T-helper 1 cell treated with Interleukin-12 subunit alpha and Interleukin-12 subunit beta and Interleukin-4 antibody, amounts not matched to agents 30 ng/mL and 1 ng/mL, for 36 hours (primary cell): ENCODE measurements at regions not wholly inside any gene's neighbourhood (a gene's known extent, or its start where the extent isn't known, plus 50 kb on each side); places are given as distances from the start of the nearest gene placed in this dataset.

Experiments
- intact Hi-C: fragments of 100-400 bp; cut with micrococcal nuclease; formaldehyde crosslinking; loops from one replicate; pipeline ENCODE4 v1.15.1; 2024

GRCh38 chr22:48959496-48959895 is 868.2 kb downstream of the BRD1 start:
- intact Hi-C loops = no loop called here

DNA sequence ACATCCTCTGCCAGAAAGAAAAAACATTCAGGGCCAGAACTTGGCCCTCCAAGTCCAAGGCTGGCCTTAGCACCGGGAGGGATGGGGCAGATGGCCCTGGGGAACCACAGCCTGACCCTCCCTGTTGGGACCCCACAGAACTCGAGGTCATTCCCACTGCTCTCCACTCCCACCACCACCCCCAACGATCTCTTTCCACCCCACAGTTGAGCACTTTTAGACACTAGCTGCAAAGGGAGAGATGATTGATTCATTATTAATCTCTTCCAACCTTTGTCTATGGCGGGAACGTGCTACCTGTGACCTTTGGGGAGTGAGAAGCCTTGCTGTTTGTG is 869.7 kb downstream of the BRD1 start:
- intact Hi-C loops = no loop called here

- intact Hi-C loops = no loop called here
Observed at GRCh38 chr22:48957311-48957986, 870.2 kb downstream of the BRD1 start.

DNA sequence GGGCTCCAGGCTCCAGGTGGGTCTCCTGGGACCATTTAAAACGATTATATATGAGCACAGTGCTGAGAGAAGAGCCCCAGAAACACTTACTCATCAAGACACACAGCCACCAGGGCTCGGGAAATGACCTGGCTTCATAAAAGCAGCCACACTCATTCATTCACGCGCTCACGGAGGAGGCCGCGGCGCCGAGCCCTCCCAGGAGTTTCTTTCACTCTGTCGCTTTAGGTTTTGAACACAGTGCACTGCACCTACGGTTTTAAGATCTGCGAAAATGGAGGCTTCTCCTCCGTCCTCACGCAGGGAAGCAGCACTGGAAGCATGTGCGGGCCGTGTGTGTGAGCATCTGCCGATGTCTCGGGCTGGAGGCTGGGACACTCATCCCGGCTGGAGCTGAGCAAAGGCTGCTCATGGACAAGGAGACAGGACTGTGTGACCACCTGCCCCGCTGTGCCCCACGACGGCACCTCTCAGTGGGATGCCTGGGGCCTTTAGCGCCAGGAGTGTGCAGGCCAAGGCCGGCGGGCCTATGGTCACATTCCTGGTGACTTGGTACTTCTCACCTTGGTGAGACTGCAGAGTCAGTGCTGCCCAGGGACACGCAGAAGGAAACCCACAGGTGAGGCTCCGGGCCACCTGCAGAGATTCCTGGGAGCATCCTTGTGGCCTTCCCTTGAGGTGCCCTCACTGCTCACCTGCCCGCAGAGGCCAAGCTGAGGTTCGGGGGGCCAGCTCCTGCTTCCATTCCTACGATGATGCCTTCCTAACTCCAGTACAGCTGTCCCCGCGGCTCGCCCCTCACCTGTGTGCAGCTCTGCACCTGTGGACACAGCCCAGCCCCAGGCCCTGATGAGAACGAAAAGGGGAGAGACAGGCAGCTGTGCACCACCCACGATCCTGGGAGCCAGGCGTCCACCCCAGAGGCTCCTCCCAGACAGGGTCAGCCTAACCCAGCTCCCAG is 872.0 kb downstream of the BRD1 start:
- intact Hi-C loops = no loop called here

DNA sequence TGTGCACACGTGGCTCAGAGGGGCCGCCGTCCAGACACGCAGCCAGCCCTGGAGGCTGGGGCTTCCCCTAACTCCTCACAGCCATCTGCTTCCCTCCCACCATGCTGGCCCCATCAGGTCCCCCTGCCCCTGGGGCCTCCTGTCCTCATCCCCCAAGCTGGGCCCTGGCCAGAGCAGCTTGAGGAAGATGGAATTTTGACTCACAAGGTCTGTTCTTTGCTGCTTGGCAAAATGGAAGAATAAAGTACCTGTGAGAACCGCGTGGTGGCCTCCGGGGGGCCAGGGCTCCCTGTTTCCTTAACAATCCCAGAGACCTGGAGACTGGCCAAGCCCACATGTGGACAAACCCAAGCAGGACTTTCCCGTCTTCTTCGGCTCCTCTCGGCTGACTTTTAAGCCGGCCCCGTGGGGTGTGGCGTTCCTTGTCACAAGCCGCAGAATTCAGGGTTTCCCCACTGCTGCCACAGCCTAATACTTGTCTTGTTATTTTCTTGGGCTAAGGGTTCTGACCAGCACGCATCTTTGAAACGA is 872.8 kb downstream of the BRD1 start:
- intact Hi-C loops = no loop called here

DNA sequence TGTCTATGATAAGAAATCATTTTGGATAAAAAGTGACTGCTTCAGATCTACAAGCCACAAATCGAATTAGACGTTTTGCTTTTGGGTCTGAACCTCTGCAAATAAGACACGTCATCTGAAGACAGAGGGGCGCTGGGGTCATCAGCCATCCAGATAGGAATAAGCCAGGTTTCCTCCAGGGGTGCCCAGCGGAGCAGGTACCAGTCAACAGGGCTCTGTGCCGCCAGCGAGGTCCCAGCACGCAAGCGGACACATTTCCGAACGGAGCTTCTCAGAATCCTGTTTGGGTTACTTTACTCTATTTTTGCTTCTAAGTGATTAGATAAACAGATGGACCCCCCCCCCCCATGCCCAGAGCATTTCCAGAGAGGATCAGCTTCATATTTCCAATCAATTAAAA is 873.8 kb downstream of the BRD1 start:
- intact Hi-C loops = no loop called here

DNA sequence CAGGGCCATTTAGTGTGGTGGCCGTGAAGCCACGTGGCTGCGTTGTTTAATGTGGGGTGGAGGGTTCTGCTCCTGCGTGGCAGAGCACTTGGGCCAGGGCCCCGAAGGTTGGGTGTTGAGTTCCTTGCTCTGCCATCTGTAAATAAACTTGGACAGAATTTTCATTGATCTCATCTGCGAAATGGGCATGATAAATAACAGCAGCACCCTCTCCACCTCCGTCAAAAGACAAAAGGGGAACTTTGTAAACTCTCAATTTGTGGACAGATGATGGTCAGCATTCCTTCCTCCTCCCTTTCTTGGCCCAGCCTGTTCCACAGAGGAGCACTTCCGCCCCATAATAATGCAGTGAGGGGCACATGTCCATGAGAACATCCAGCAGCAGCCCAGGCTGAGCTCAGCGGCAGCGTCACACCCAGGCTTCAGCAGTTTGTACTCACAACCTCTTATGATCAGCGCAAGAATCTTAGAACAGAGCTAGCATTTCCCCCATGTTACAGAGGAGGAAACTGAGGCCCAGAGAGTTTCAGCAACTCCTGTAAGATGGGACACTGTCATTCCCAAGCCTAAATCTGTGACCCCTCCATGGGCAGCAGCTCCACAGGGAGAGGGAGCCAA is 874.5 kb downstream of the BRD1 start:
- intact Hi-C loops = no loop called here

DNA sequence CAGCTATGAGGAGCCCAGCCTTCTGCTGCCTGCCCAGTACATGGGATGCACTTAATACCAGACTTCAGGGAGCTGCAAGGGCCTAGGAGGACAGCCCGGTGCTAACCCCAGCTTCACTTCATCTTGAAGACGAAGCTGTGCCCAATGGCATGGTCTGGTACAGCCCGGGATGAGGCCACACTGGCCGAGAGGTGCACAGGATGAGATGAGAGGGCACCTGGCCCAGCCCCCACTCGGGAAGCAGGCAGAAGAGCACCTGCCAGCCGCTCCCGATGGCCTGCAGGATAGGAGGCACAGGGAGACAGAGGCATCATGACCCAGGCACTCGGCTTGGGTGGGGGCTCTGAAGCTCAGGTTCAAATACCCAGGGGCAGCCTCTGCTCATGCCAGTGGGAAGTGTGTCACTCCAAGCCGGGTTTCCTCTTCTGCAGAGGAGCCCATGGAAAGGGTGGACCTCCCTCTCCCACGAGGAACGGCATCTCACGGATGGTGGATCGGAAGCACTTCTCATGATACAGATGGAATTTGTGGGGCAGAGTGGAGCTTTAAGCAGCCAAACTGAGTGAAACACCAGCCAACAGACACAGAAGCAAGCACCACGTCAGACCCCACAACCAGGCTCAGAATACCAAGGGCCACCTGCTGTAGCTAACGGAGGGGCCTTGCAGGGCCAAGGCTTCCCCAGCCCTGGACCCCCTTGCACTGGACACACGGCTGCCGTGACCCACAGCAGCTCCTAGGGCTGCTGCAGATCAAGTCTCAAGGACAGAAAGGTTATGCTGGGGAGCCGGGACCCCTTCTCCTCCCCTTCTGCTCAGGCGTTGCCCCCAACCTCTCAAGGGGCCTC is 875.2 kb downstream of the BRD1 start:
- intact Hi-C loops = no loop called here

DNA sequence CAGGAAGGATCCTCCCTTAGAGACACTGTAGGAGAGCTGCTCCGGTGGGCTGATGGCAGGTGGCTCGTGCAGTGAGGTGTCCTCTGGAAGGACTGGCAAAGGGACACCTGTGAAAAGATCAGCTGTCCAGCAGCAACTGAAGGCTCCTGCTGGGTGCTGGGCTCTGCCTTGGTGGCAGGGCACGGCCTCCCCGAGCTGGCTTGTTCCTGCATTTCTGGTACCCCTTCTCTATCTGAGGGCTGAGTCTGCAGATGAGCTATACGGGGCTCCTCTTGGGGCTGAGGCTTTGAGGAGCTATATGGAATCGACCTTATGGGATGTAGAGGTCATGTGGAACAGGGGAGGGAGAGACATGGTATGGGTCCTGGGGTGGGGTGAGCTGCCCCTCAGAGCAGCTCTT is 875.8 kb downstream of the BRD1 start:
- intact Hi-C loops = no loop called here

DNA sequence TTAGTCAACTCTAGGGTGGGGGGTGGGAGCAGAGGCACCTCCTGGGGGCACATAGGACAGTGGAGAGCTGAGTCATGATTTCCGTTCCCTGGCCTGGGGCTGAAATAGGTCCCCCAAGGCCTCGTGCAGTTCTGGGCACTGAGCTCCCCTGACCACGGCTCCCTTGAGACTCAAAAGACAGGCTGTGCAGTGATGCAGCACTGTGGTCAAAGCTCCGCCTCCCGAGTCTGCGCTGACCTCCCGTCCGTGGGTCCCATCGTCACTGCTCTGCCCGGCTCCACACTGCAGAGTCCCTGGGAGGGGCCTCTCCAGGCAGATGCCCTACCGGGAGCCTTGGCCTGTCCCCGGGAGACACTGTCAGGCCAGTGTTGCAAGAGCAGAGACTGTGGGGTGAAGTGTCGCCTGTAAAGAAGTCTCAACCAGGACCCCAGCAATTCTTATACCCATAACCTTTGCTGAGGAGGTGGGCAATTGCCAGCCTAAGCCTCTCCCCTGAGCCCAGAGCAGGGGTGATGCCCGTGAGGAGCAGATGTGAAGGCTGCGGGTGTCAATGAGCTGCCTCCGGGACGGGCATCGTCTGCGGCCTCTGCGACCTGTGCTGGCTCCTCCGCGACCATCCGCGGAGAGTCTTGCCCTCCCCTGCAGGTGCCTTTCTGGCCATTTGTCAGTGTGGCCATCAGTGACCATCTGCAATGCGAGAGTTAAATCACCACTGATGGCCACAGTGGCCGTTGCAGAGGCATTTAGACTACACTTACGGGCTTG is 877.3 kb downstream of the BRD1 start:
- intact Hi-C loops = no loop called here

DNA sequence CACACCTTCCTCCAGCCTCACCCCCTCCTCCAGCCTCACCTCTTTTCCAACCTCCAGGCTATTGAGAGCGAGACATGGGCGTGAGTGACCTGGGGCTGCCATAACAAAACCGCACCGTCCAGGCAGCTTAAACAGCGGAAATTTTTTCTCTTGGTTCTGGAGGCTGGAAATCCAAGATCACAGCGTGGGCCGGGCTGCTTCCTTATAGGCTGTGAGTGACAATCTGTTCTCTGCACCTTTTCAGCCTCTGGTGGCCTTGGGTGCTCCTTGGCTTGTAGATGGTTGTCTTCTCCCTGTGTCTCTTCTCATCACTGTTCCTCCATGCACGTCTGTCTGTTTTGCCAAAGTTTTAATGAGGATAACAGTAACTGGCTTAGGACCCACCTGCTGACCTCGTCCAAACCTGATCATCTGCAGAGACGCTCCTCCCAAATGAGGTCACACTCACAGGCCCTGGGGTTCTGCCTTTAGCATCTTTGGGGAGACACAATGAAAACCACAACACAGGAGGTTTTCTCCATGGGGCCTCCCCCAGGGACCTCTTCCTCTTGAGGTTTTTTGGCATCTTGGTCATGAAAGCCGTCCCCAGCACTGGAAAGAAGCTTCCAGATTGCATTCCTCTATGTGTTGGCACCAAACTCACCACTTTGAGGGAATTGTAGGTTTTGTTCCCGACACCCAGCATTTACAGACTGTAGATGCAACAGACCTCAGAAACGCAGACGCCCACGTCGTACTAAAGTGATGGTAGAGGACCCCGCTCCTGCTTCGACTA is 878.1 kb downstream of the BRD1 start:
- intact Hi-C loops = no loop called here

DNA sequence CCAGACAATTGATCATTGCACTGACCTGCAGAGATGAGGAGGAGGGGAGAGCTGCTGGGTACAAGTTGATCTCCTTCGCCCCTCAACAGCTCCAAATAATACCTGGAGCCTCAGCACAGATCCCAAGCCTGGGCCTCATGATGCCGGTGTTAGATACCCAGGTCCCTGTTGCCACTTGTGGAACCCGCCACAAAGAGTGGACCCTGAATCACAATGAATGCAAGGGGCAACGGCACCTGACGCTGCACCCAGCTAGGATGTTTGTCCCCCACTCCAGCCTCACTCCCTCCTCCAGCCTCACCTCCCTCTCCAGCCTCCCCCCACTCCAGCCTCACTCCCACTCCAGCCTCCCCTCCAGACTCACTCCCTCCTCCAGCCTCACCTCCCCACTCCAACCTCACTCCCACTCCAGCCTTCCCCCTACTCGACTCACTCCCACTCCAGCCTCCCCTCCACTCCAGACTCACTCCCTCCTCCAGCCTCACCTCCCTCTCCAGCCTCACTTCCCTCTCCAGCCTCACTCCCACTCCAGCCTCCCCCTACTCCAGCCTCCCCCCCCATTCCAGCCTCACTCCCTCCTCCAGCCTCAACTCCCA is 879.0 kb downstream of the BRD1 start:
- intact Hi-C loops = no loop called here

DNA sequence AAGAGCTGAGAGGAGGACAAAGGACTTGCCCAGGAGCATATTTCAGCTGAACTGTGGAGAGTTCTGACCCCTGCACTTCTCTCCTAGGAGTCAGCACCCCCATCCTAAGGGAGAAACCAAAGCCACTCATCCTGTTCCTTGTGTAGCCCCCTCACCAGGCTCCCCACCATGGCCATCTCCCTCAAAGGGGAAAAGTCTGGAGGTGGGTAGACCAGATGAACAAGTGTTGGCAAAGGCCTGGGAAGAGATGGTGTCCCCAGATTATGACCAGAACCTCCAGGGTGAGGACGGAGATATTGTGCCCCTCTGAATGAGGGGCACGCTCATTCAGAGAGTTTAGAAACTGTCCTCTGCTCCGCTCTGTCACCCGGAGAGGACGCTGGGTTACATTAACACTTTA is 880.0 kb downstream of the BRD1 start:
- intact Hi-C loops = no loop called here

DNA sequence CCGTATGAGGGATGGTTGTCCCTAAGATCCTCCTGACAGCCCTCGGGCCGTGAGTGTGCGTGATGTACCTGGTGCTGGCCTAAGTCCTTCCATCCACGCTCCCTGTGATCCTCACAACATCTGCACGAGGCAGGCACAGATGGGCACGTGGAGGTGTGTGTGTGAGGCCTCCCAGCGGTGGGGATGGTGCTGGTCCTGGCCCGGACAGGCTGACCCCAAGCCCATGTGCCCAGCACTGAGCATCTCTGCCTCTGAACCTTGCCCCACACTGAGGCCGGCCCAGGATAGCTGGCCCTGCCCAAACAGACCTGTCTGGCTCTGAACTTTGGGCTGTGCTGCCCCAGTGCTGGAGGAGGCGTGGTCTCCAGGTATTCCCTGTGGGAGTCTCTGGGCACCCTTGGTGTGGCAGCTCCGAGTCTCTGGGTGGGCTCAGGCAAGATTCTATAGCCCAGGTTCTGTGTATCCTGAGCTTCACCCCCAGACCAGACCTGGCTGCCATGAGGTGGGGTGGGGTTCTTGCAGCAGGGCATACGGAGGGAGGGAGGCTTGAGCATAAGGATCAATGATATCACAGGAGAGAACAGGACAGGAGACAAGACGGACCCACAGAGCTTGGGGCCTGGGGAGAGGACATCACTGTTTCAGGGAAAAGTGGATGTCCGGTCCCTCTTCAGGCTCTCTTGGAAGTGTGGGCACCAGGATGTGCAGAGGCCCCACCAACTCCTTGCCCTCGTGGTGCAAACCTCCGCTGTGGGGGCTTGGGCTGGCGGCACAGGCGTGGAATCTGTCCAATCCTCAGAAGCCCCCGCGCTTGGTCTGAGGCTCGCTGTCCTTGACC is 881.8 kb downstream of the BRD1 start:
- intact Hi-C loops = no loop called here

DNA sequence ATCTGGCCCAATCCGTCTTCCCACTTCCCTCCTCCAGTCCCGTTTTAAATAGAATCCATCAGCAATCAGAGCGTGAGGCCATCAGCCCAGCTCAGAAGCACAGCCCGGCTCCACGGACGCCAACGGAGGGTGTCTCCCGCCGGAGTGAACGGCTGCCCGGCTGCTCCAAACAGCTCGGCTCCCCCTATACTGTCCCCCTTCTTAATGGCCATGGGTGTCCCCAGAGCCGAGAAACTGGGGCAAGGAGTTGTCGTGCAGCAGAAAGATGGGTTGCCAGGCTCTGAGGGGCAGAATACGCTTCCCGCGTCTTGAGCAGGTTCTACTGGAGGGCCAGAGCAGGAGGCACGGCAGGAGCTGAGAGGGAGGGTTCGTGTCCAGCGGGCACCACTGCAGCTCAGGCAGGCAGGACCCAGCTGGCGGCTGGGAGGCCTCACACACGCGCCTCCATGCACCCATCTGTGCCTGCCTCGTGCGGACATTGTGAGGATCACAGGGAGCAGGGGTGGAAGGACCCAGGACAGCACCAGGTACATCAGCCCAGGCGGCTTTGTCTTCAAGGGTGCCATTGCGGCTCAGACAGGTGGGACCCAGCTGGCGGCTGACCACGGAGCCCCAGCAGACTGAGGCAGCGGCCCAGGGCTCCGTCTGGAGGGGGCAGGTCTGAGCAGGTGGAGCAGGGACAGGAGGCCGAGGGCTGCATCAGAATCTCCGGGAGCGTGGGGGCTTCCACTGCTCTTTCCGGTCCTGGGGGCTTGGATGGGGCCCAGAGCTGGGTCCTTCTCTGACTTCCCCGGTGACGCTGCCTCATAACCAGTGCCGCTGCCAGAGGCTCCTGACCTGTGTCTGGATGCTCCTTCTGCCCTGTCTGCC is 882.7 kb downstream of the BRD1 start:
- intact Hi-C loops = no loop called here

DNA sequence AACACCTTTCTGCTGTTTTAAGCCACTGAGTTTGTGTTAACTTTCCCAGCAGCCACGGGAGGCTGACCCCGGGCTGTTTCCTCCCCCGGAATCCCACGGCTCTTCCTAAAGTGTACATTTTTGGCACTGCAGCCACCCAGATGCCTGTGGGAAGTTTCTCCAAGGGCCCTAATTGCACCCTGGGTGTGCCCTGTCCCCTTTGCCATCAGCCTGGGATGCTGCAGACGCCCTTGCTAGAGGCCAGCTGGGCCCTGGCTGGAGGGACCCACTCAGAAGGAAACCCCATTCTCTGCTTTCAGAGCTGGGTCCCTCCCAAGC is 883.3 kb downstream of the BRD1 start:
- intact Hi-C loops = no loop called here

- intact Hi-C loops = no loop called here
Observed at GRCh38 chr22:48943567-48944432, 883.9 kb downstream of the BRD1 start.
